Type B pancreatic cell (in vitro differentiated cells): ENCODE measurements at regions not wholly inside any gene's neighbourhood (a gene's known extent, or its start where the extent isn't known, plus 50 kb on each side); places are given as distances from the start of the nearest gene placed in this dataset.

Experiments
- DNase-seq: peaks from one replicate; pipeline ENCODE4 v3.0.0; 2021; ENCODE audit warnings: mixed read lengths; ENCODE audit not compliant: unreplicated experiment; ENCODE audit errors: extremely low spot score
- H3K27ac Mint-ChIP-seq: 2 replicates; pipeline ENCODE4 v1.8.0; 2021; ENCODE audit warnings: mild to moderate bottlenecking, mixed read lengths
- H3K27me3 Mint-ChIP-seq: 2 replicates; pipeline ENCODE4 v1.8.0; 2021; ENCODE audit warnings: mixed read lengths
- H3K36me3 Mint-ChIP-seq: 2 replicates; pipeline ENCODE4 v1.8.0; 2021; ENCODE audit warnings: mixed read lengths
- H3K4me1 Mint-ChIP-seq: one replicate; pipeline ENCODE4 v1.8.0; 2021; ENCODE audit warnings: mixed read lengths; ENCODE audit not compliant: unreplicated experiment
- H3K4me3 Mint-ChIP-seq: 2 replicates; pipeline ENCODE4 v1.8.0; 2021; ENCODE audit warnings: mild to moderate bottlenecking, mixed read lengths
- H3K9me3 Mint-ChIP-seq: 2 replicates; pipeline ENCODE4 v1.8.0; 2021; ENCODE audit warnings: mixed read lengths
- TF ChIP-seq, protein P1 (sequence below): fragments of 200-600 bp; sonication (generic); conservative IDR thresholded peaks from 2 replicates; pipeline ENCODE4 v1.5.0; 2021; ENCODE audit warnings: antibody characterized with exemption, mild to moderate bottlenecking

DNA sequence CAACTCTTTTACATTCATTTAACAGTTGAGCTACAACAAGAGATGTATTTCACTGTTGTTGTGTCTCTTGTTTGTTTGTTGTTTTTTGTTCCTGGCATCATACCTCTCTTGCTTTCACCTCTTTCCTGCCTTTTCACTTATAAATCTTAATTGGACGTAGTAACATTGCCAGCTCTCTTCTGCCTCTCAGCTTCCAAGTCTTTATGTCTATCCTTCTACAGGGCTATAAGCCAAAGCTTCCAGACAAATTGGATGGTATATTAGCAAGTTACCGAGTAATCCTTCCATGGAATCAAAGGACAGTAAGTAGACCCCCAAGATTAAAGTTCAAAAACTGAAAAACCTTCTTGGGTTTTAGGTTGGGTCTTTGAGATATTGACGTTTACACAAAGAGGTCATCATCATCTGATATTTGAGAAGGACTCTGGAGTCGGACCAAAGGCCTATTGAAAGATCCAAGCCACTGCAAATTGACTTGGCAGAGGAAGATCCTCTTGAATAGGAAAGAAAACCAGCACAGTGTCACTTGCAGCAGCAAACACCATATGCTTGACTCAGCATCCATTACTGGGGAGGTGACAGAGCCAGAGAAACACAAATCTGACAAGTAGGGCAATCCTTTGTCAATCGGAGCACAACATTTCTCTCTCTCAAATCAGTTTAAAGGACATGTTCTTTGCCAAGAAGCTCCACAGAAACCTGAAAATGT, 648.5 kb upstream of the NR2F2 start:
- Mint-ChIP-seq H3K4me1 (peaks cover 10% of the 10 kb centered on the region), H3K36me3 (peaks cover under 1% of the 10 kb centered on the region), H3K9me3 (no peaks in the 10 kb centered on the region), H3K27me3 (no peaks in the 10 kb centered on the region), H3K27ac (no peak overlapping the region), H3K4me3 (no peak overlapping the region)
- no peak for DNase-seq
- TF ChIP-seq, protein P1, sequence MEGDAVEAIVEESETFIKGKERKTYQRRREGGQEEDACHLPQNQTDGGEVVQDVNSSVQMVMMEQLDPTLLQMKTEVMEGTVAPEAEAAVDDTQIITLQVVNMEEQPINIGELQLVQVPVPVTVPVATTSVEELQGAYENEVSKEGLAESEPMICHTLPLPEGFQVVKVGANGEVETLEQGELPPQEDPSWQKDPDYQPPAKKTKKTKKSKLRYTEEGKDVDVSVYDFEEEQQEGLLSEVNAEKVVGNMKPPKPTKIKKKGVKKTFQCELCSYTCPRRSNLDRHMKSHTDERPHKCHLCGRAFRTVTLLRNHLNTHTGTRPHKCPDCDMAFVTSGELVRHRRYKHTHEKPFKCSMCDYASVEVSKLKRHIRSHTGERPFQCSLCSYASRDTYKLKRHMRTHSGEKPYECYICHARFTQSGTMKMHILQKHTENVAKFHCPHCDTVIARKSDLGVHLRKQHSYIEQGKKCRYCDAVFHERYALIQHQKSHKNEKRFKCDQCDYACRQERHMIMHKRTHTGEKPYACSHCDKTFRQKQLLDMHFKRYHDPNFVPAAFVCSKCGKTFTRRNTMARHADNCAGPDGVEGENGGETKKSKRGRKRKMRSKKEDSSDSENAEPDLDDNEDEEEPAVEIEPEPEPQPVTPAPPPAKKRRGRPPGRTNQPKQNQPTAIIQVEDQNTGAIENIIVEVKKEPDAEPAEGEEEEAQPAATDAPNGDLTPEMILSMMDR: no peak

GRCh38 chr15:95684126-95684525, 646.4 kb upstream of the NR2F2 start:
- Mint-ChIP-seq H3K4me3 (no peak overlapping the region), H3K36me3 (peaks cover 4% of the 10 kb centered on the region), H3K27ac (no peak overlapping the region), H3K27me3 (no peaks in the 10 kb centered on the region), H3K4me1 (peaks cover 10% of the 10 kb centered on the region), H3K9me3 (no peaks in the 10 kb centered on the region)
- TF ChIP-seq, protein P1: no peak
- DNase-seq: no peak

DNA sequence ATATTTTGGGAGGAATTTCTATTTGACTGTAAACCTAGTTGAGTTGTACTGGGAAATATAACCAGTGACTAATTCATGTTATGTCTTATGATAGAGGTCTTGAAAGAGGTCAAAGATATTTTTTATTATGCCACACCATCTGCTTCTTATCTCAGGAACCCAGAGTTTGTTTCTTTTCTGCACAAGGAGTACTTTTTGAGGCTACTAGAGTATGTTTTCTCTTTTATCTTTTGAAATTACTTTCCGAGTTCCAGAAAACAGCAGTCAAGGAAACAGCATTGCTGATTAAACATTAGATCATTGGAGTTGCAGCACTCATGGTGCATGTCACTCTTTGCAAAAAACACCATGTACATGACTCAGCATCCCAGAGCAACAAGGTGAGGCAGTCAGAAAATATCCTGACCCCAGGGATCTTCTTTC, 645.8 kb upstream of the NR2F2 start:
- H3K4me1 Mint-ChIP-seq: peaks cover 10% of the 10 kb centered on the region
- TF ChIP-seq, protein P1: no peak
- H3K36me3 Mint-ChIP-seq: peaks cover 4% of the 10 kb centered on the region
- DNase-seq: no peak
- no peaks in the 10 kb centered on the region for H3K27me3 Mint-ChIP-seq
- H3K27ac Mint-ChIP-seq: no peak overlapping the region
- no peak overlapping the region for H3K4me3 Mint-ChIP-seq
- no peaks in the 10 kb centered on the region for H3K9me3 Mint-ChIP-seq

- peaks cover 4% of the 10 kb centered on the region for H3K36me3 Mint-ChIP-seq
- H3K9me3 Mint-ChIP-seq: peaks cover 4% of the 10 kb centered on the region
- H3K27me3 Mint-ChIP-seq: no peaks in the 10 kb centered on the region
- TF ChIP-seq, protein P1: no peak
- H3K4me3 Mint-ChIP-seq: no peak overlapping the region
- H3K27ac Mint-ChIP-seq: no peak overlapping the region
- no peak for DNase-seq
- H3K4me1 Mint-ChIP-seq: peaks cover 8% of the 10 kb centered on the region
Observed at GRCh38 chr15:95687061-95687460, 643.4 kb upstream of the NR2F2 start.

GRCh38 chr15:95687686-95688085, 642.8 kb upstream of the NR2F2 start:
- Mint-ChIP-seq H3K36me3 (peaks cover 4% of the 10 kb centered on the region), H3K9me3 (peaks cover 4% of the 10 kb centered on the region), H3K4me1 (peaks cover 3% of the 10 kb centered on the region), H3K27ac (no peak overlapping the region), H3K27me3 (no peaks in the 10 kb centered on the region), H3K4me3 (no peak overlapping the region)
- TF ChIP-seq, protein P1: no peak
- DNase-seq: no peak
